ENCODE measurements at regions not wholly inside any gene's neighbourhood (a gene's known extent, or its start where the extent isn't known, plus 50 kb on each side); places are given as distances from the start of the nearest gene placed in this dataset. TPM values are rescaled to one million over a fixed set of nuclear protein-coding genes. Genes with fewer than 3 reads are reported as not detected.

DNA sequence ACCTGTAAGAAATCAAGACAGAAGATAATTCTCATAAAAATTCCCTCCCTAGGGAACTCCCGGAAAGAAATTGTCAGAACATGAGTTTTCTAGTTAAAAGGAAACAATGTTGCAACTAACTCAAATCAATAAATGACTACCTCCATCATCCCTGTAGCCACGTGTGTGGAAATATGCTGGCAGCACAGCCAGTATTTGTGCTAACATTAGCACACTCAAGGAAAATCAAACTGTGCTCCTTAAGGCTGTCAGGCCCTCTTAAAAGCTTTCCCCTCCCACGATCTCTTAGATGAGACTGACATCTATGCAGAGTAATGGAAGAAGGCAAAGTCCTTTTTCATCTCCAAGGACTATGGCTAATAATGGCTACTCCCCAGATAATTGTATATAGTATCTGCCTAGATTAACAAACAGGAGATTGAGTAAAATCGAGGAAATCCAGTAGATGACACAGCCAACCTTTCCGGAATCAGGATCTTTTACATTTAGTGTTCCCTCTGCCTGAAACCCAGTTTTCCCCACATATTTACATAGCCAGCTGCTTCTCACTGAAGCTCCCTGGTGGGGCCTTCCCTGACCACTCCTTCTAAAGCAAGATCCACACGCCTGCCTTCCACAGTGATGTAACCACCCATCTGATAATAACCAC lies 50.9 kb upstream of the NR5A2 start (continued):
- TF ChIP-seq HNF4A (CRISPR knock-in tag; IDR thresholded peaks at IDR 0.05) (no peak), ZNF768 (CRISPR knock-in tag; IDR thresholded peaks at IDR 0.05) (no peak), CEBPG (CRISPR knock-in tag; IDR thresholded peaks at IDR 0.05) (no peak), PAWR (CRISPR knock-in tag; IDR thresholded peaks at IDR 0.05; ENCODE audit: borderline replicate concordance) (no peak), ZNF782 (CRISPR knock-in tag; IDR thresholded peaks at IDR 0.05; ENCODE audit: borderline replicate concordance) (no peak), ATF1 (CRISPR knock-in tag; IDR thresholded peaks at IDR 0.05) (no peak), ZNF160 (CRISPR knock-in tag; IDR thresholded peaks at IDR 0.05) (no peak), ZNF674 (CRISPR knock-in tag; IDR thresholded peaks at IDR 0.05; ENCODE audit: low read depth) (no peak), HMGA1 (CRISPR knock-in tag; conservative IDR thresholded peaks at IDR 0.05) (no peak)

MicroRNAs in the stretch of these regions (microRNA counts, 767-probe panel; counts per million panel counts)
- microRNA hsa-miR-181a-5p (not detected), microRNA hsa-miR-181b-5p+hsa-miR-181d (not detected)

Small RNA genes lying in the stretch of these regions (microRNA-seq; reads per million reads assigned to microRNA genes)
- gene MIR181A1 (92.6 reads per million, percentile 72 among the genes with 10 or more reads in this experiment), gene MIR181B1 (2.0 reads per million, percentile 9 among the genes with 10 or more reads in this experiment)

Small RNA genes lying in the stretch of these regions (small RNA-seq; reads per million reads assigned to genes)
- gene MIR181A1 (ENCODE audit: insufficient read depth in 2 of 3, insufficient read length in 3 of 3, low read depth in 2 of 3, low replicate concordance in 1 of 3), result 0.20 to 8.7 (median 1.6) reads per million in 3 experiments
- 0 to 0.98 (median 0.10) reads per million in 3 experiments for gene MIR181B1 (ENCODE audit: insufficient read depth in 2 of 3, insufficient read length in 3 of 3, low read depth in 2 of 3, low replicate concordance in 1 of 3)
- 0 to 0.97 (median 0.33) reads per million in 3 experiments for gene RNU6-778P (ENCODE audit: insufficient read depth in 2 of 3, insufficient read length in 3 of 3, low read depth in 2 of 3, low replicate concordance in 1 of 3)
